ENCODE measurements at regions not wholly inside any gene's neighbourhood (a gene's known extent, or its start where the extent isn't known, plus 50 kb on each side); places are given as distances from the start of the nearest gene placed in this dataset.

DNA sequence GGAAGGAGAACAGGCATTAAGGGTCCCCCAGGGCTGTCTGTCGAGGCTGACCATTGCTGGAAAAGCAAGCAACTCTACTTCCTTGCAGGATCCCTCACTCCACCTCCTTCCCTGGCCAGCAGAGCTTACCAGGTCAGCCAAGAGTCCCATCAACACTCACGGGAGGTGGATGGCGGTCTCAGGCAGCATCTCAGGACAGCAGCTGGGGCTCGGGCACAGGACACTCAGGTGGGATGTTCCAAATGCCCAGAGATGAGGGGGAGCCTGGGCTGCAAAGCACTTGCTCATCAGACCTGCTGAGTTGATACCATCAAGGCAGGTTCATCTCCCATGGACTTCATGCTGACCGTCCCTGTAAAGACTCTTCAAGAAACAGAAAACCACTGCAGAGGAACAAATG lies 559.8 kb downstream of the NPHP4 start:
- Histone ChIP-seq H3K27ac (no peak overlapping the region), H3K36me3 (no peaks in the 10 kb centered on the region), H3K9me3 (no peaks in the 10 kb centered on the region), H3K4me3 (no peak overlapping the region), H3K27me3 (peaks cover 5 to 19% (median 6%) of the 10 kb centered on the region in 3 donors), H3K4me1 (no peaks in the 10 kb centered on the region)
- in situ Hi-C loops (cut with MboI; ENCODE audit: low sequenced_read_pairs in 4 of 4) = no loop called here
- no peak for DNase-seq
- intact Hi-C loops (cut with DNase I; ENCODE audit: low total_unique reads) = no loop called here
- ATAC-seq = no peak
- TF ChIP-seq, protein P1, sequence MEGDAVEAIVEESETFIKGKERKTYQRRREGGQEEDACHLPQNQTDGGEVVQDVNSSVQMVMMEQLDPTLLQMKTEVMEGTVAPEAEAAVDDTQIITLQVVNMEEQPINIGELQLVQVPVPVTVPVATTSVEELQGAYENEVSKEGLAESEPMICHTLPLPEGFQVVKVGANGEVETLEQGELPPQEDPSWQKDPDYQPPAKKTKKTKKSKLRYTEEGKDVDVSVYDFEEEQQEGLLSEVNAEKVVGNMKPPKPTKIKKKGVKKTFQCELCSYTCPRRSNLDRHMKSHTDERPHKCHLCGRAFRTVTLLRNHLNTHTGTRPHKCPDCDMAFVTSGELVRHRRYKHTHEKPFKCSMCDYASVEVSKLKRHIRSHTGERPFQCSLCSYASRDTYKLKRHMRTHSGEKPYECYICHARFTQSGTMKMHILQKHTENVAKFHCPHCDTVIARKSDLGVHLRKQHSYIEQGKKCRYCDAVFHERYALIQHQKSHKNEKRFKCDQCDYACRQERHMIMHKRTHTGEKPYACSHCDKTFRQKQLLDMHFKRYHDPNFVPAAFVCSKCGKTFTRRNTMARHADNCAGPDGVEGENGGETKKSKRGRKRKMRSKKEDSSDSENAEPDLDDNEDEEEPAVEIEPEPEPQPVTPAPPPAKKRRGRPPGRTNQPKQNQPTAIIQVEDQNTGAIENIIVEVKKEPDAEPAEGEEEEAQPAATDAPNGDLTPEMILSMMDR (IDR thresholded peaks at IDR 0.05 in 4 of 5, conservative IDR thresholded peaks at IDR 0.05 in 1 of 5) = no peak
- TF ChIP-seq POLR2A (IDR thresholded peaks at IDR 0.05) = no peak

- ATAC-seq = no peak
- no peaks in the 10 kb centered on the region for H3K9me3 ChIP-seq
- intact Hi-C loops (cut with DNase I; ENCODE audit: low total_unique reads) = no loop called here
- peaks cover 9 to 28% (median 11%) of the 10 kb centered on the region in 3 donors for H3K27me3 ChIP-seq
- in situ Hi-C loops (cut with MboI; ENCODE audit: low sequenced_read_pairs in 4 of 4) = no loop called here
- no peaks in the 10 kb centered on the region for H3K36me3 ChIP-seq
- DNase-seq = no peak
- TF ChIP-seq, protein P1 (IDR thresholded peaks at IDR 0.05 in 4 of 5, conservative IDR thresholded peaks at IDR 0.05 in 1 of 5) = no peak
- no peak for TF ChIP-seq POLR2A (IDR thresholded peaks at IDR 0.05)
- H3K4me1 ChIP-seq = no peaks in the 10 kb centered on the region
- H3K4me3 ChIP-seq = no peak overlapping the region
- no peak overlapping the region for H3K27ac ChIP-seq
These were observed 561.1 kb downstream of the NPHP4 start for GRCh38 chr1:5430911-5431697.

DNA sequence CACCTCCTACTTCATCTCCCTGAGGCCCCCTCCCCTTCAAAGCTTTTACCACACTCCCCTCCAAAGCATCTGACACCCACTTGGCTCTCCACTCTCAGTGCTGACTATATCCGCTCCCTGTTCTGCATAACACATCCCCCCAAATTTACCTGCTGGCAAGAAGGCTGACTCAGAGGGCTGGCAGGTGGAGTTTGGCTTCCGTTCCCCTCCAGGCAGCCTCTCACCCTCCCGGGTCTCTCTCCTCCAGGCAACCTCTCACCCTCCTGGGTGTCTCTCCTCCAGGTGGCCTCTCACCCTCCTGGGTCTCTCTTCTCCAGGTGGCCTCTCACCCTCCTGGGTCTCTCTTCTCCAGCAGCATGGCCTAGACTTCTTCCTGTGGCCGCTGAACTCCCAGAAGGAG lies 562.1 kb downstream of the NPHP4 start:
- Histone ChIP-seq H3K4me3 (no peak overlapping the region), H3K9me3 (no peaks in the 10 kb centered on the region), H3K27ac (no peak overlapping the region), H3K4me1 (no peaks in the 10 kb centered on the region), H3K27me3 (peaks cover 9 to 36% (median 11%) of the 10 kb centered on the region in 3 donors), H3K36me3 (no peaks in the 10 kb centered on the region)
- in situ Hi-C loops (cut with MboI; ENCODE audit: low sequenced_read_pairs in 4 of 4) = no loop called here
- no peak for TF ChIP-seq POLR2A (IDR thresholded peaks at IDR 0.05)
- TF ChIP-seq, protein P1 (IDR thresholded peaks at IDR 0.05 in 4 of 5, conservative IDR thresholded peaks at IDR 0.05 in 1 of 5) = no peak
- DNase-seq (no peak), ATAC-seq (no peak)
- intact Hi-C loops (cut with DNase I; ENCODE audit: low total_unique reads) = no loop called here

DNA sequence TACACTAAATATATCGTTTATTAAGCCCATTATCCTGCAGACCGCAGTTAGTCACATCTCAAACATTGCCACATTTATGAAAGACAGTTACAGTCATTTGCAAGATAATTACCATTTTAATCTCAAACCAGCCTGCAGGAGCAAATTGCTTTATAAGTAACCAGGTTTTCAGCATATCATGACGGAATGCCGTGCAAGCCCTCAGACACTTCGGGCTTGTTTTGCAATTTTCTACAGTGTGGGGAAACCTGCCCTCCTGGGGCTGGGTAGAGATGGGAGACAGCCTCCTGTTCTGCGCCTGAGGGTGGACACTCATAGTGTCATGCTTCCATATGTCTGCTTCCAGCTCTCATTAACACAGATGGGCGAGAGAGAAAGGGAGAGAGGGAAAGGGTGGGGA lies 563.9 kb downstream of the NPHP4 start:
- Histone ChIP-seq H3K27me3 (peaks cover 6 to 42% (median 14%) of the 10 kb centered on the region in 3 donors), H3K4me1 (no peaks in the 10 kb centered on the region), H3K4me3 (no peak overlapping the region), H3K36me3 (no peaks in the 10 kb centered on the region), H3K9me3 (no peaks in the 10 kb centered on the region), H3K27ac (no peak overlapping the region)
- intact Hi-C loops (cut with DNase I; ENCODE audit: low total_unique reads) = no loop called here
- no peak for DNase-seq
- in situ Hi-C loops (cut with MboI; ENCODE audit: low sequenced_read_pairs in 4 of 4) = no loop called here
- no peak for TF ChIP-seq POLR2A (IDR thresholded peaks at IDR 0.05)
- TF ChIP-seq, protein P1 (IDR thresholded peaks at IDR 0.05 in 4 of 5, conservative IDR thresholded peaks at IDR 0.05 in 1 of 5) = no peak
- no peak for ATAC-seq

Data from gastrocnemius medialis (tissue), 4 donors.